ENCODE measurements at regions not wholly inside any gene's neighbourhood (a gene's known extent, or its start where the extent isn't known, plus 50 kb on each side); places are given as distances from the start of the nearest gene placed in this dataset.

- TF ChIP-seq POLR2A (IDR thresholded peaks at IDR 0.05; ENCODE audit: borderline replicate concordance, extremely low read depth, insufficient read depth, insufficient read length) = no peak
- TF ChIP-seq CTCF (IDR thresholded peaks at IDR 0.05 in 2 of 3, conservative IDR thresholded peaks at IDR 0.05 in 1 of 3; ENCODE audit: borderline replicate concordance in 1 of 3, insufficient read depth in 1 of 3, low read depth in 2 of 3, low read length in 2 of 3) = no peak
- no peak for TF ChIP-seq POLR2AphosphoS5 (IDR thresholded peaks at IDR 0.05; ENCODE audit: low read depth, low read length)
- no peak for TF ChIP-seq REST (IDR thresholded peaks at IDR 0.05; ENCODE audit: low read depth)
- TF ChIP-seq MAX (IDR thresholded peaks at IDR 0.05) = no peak
- TF ChIP-seq FOSL1 (IDR thresholded peaks at IDR 0.05; ENCODE audit: low read depth) = no peak
- TF ChIP-seq SRF (IDR thresholded peaks at IDR 0.05; ENCODE audit: low read depth) = no peak
- no peak for TF ChIP-seq EZH2 (IDR thresholded peaks at IDR 0.05)
These were observed 55.5 kb upstream of the SLCO4A1 start for GRCh38 chr20:62586799-62587198.
